ENCODE measurements at regions not wholly inside any gene's neighbourhood (a gene's known extent, or its start where the extent isn't known, plus 50 kb on each side); places are given as distances from the start of the nearest gene placed in this dataset.

GRCh38 chr14:71190770-71191374 lies 283.6 kb downstream of the PCNX1 start:
- H3K79me2 ChIP-seq (ENCODE audit: insufficient read depth, low read length): no peaks in the 10 kb centered on the region
- no peak overlapping the region for H4K5ac ChIP-seq (ENCODE audit: insufficient read length, low read depth, low read length)
- Mint-ChIP-seq H3K36me3 (ENCODE audit: insufficient read depth in 1 of 3, low read depth in 3 of 3) (peaks cover 0 to 5% (median 3%) of the 10 kb centered on the region in 3 experiments; a peak in 5 of 7 replicates), H3K27ac (no peak overlapping the region), H3K9me3 (peaks cover 3 to 6% of the 10 kb centered on the region in 2 experiments; a peak in 3 of 5 replicates), H3K27me3 (ENCODE audit: low read depth) (peaks cover 11% of the 10 kb centered on the region), H3K4me1 (peaks cover 55 to 68% of the 10 kb centered on the region in 2 experiments), H3K4me3 (no peak overlapping the region)
- no peak overlapping the region for H3K4ac ChIP-seq (ENCODE audit: low read depth, low read length)
- H2AFZ ChIP-seq (ENCODE audit: low read length): no peak overlapping the region
- H3K23me2 ChIP-seq (ENCODE audit: insufficient read length, low read depth, low read length, poor library complexity, severe bottlenecking): no peaks in the 10 kb centered on the region
- peaks cover 13% of the 10 kb centered on the region; the same call in 1 of the 2 replicates for H3K4me1 ChIP-seq (ENCODE audit: insufficient read depth, low read length)
- no peak overlapping the region for H2BK12ac ChIP-seq (ENCODE audit: insufficient read length, low read depth, low read length)
- H3K56ac ChIP-seq (ENCODE audit: insufficient read length, low read depth, low read length): no peak overlapping the region
- no peak overlapping the region for H3T11ph ChIP-seq (ENCODE audit: low read length)
- no peak overlapping the region for H2BK5ac ChIP-seq (ENCODE audit: insufficient read length, low read length)
- DNase-seq: no peak
- no peak overlapping the region for H3K23ac ChIP-seq (ENCODE audit: insufficient read length, low read depth, low read length)
- no peaks in the 10 kb centered on the region for H3K9me3 ChIP-seq (ENCODE audit: control insufficient read depth, low read depth, low read length)
- no peak overlapping the region for H3K4me2 ChIP-seq (ENCODE audit: insufficient read depth, insufficient read length, low read length)
- no peak overlapping the region for H4K91ac ChIP-seq (ENCODE audit: insufficient read length, low read depth, low read length)
- no peak overlapping the region for H3K14ac ChIP-seq (ENCODE audit: insufficient read depth, low read length)
- no peak overlapping the region for H2AK5ac ChIP-seq (ENCODE audit: insufficient read length, low read length)
- no peaks in the 10 kb centered on the region for H3K79me1 ChIP-seq (ENCODE audit: insufficient read depth, low read depth, low read length, poor library complexity, severe bottlenecking)
- no peak for TF ChIP-seq CTCF (conservative IDR thresholded peaks at IDR 0.05)
- no peak overlapping the region for H4K8ac ChIP-seq (replicated peaks; ENCODE audit: insufficient read length, low read depth, low read length)
- H3K27ac ChIP-seq (ENCODE audit: insufficient read length, low read depth, low read length): no peak overlapping the region
- no CpG with 5 or more reads among the region's 5 CpGs for WGBS (ENCODE audit: extremely low coverage, insufficient read length, low lambda C conversion rate)
- H3K18ac ChIP-seq (ENCODE audit: insufficient read length, low read depth, low read length): no peak overlapping the region
- no peaks in the 10 kb centered on the region for H3K27me3 ChIP-seq (ENCODE audit: insufficient read depth, low read length)
- no peak overlapping the region for H2BK120ac ChIP-seq (ENCODE audit: low read depth, low read length, poor library complexity, severe bottlenecking)
- no peak overlapping the region for H2BK15ac ChIP-seq (ENCODE audit: low read depth, low read length)
- H4K20me1 ChIP-seq (ENCODE audit: control insufficient read depth, insufficient read depth, insufficient read length): no peaks in the 10 kb centered on the region
- no peak overlapping the region for H2BK20ac ChIP-seq (ENCODE audit: low read depth, low read length, poor library complexity, severe bottlenecking)
- H3K9ac ChIP-seq (ENCODE audit: extremely low read depth, insufficient read length, low read length): no peak overlapping the region
